Breast epithelium (tissue), 4 donors: ENCODE measurements at regions not wholly inside any gene's neighbourhood (a gene's known extent, or its start where the extent isn't known, plus 50 kb on each side); places are given as distances from the start of the nearest gene placed in this dataset.

Source experiments
- DNase-seq, 2 donors: peaks; one replicate each; pipeline ENCODE4 v3.0.0-alpha.2; 2019; ENCODE audit warnings: low spot score in 2 of 2
- H3K27ac ChIP-seq, 2 donors: fragments of 200-600 bp; sonication (generic) in 1 of 2; one replicate each; pipeline ENCODE4 v1.5.1; 2016 to 2019; ENCODE audit warnings: mild to moderate bottlenecking in 1 of 2
- H3K27me3 ChIP-seq, 2 donors: fragments of 200-600 bp; sonication (generic) in 1 of 2; one replicate each; pipeline versions ENCODE4 v1.5.1 to v1.6.0; 2017 to 2019; ENCODE audit warnings: control low read depth in 1 of 2, mild to moderate bottlenecking in 1 of 2
- H3K36me3 ChIP-seq: fragments of 200-600 bp; one replicate; pipeline ENCODE4 v1.5.1; 2019
- H3K4me1 ChIP-seq, 2 donors: fragments of 200-600 bp; sonication (generic); one replicate each; pipeline ENCODE4 v1.5.1; 2016 to 2019; ENCODE audit warnings: control low read depth in 1 of 2
- H3K4me3 ChIP-seq, 3 donors: fragments of 200-600 bp; sonication (generic); 1 replicate in 2 of 3; 2 replicates in 1 of 3; pipeline ENCODE4 v1.5.1; 2016 to 2019; ENCODE audit warnings: mild to moderate bottlenecking in 3 of 3, moderate library complexity in 2 of 3
- H3K9me3 ChIP-seq, 2 donors: fragments of 200-600 bp; sonication (generic) in 1 of 2; one replicate each; pipeline ENCODE4 v1.5.1; 2016 to 2019; ENCODE audit warnings: control low read depth in 1 of 2
- CTCF ChIP-seq, 3 donors: fragments of 450-650 bp; IDR thresholded peaks; one replicate each; pipeline ENCODE4 v1.5.1; 2016 to 2017; ENCODE audit warnings: antibody characterized with exemption in 3 of 3, mild to moderate bottlenecking in 3 of 3, moderate library complexity in 3 of 3
- POLR2A ChIP-seq: fragments of 450-650 bp; IDR thresholded peaks from one replicate; pipeline ENCODE4 v1.6.1; 2016; ENCODE audit warnings: antibody characterized with exemption, mild to moderate bottlenecking, moderate library complexity
- POLR2AphosphoS5 ChIP-seq, 3 donors: sonication (generic); formaldehyde crosslinking; IDR thresholded peaks; one replicate each; pipeline ENCODE4 v1.6.1; 2017; ENCODE audit warnings: antibody characterized with exemption in 3 of 3
- intact Hi-C: fragments of 100-400 bp; cut with DNase I; formaldehyde crosslinking; loops from one replicate; pipeline ENCODE4 v1.15.1; 2023; ENCODE audit warnings: low total_unique reads

GRCh38 chr14:76272349-76272748 is 103.6 kb upstream of the ESRRB start:
- Histone ChIP-seq H3K27ac (no peak overlapping the region), H3K4me3 (no peak overlapping the region), H3K36me3 (no peaks in the 10 kb centered on the region), H3K9me3 (no peaks in the 10 kb centered on the region), H3K27me3 (peaks cover 0 to 3% of the 10 kb centered on the region in 2 donors), H3K4me1 (no peaks in the 10 kb centered on the region)
- intact Hi-C loops = no loop called here
- TF ChIP-seq POLR2AphosphoS5 (IDR thresholded peaks at IDR 0.05) (no peak), POLR2A (no peak), CTCF (IDR thresholded peaks at IDR 0.05) (no peak)
- no peak for DNase-seq

- Histone ChIP-seq H3K4me3 (no peak overlapping the region), H3K9me3 (no peaks in the 10 kb centered on the region), H3K4me1 (no peaks in the 10 kb centered on the region), H3K27me3 (peaks cover 0 to 3% of the 10 kb centered on the region in 2 donors), H3K36me3 (no peaks in the 10 kb centered on the region), H3K27ac (no peak overlapping the region)
- intact Hi-C loops = no loop called here
- TF ChIP-seq POLR2AphosphoS5 (IDR thresholded peaks at IDR 0.05) = no peak
- no peak for TF ChIP-seq POLR2A
- no peak for TF ChIP-seq CTCF (IDR thresholded peaks at IDR 0.05)
- no peak for DNase-seq
Observed at GRCh38 chr14:76272774-76273173, 103.2 kb upstream of the ESRRB start.

- intact Hi-C loops = no loop called here
- peaks cover 0 to 3% of the 10 kb centered on the region in 2 donors for H3K27me3 ChIP-seq
- H3K36me3 ChIP-seq = no peaks in the 10 kb centered on the region
- no peaks in the 10 kb centered on the region for H3K4me1 ChIP-seq
- H3K4me3 ChIP-seq = no peak overlapping the region
- TF ChIP-seq POLR2AphosphoS5 (IDR thresholded peaks at IDR 0.05) (no peak), POLR2A (no peak), CTCF (IDR thresholded peaks at IDR 0.05) (no peak)
- no peaks in the 10 kb centered on the region for H3K9me3 ChIP-seq
- DNase-seq = no peak
- no peak overlapping the region for H3K27ac ChIP-seq
Observed at GRCh38 chr14:76273346-76273745, 102.6 kb upstream of the ESRRB start.

GRCh38 chr14:76274324-76274723 is 101.6 kb upstream of the ESRRB start:
- no peak for DNase-seq
- Histone ChIP-seq H3K4me3 (no peak overlapping the region), H3K27me3 (peaks cover 0 to 3% of the 10 kb centered on the region in 2 donors), H3K4me1 (no peaks in the 10 kb centered on the region), H3K36me3 (no peaks in the 10 kb centered on the region), H3K27ac (no peak overlapping the region), H3K9me3 (no peaks in the 10 kb centered on the region)
- no peak for TF ChIP-seq POLR2A
- no peak for TF ChIP-seq POLR2AphosphoS5 (IDR thresholded peaks at IDR 0.05)
- TF ChIP-seq CTCF (IDR thresholded peaks at IDR 0.05) = no peak
- intact Hi-C loops = no loop called here

- Histone ChIP-seq H3K4me1 (no peaks in the 10 kb centered on the region), H3K27me3 (no peaks in the 10 kb centered on the region), H3K27ac (no peak overlapping the region), H3K9me3 (no peaks in the 10 kb centered on the region), H3K36me3 (no peaks in the 10 kb centered on the region), H3K4me3 (no peak overlapping the region)
- TF ChIP-seq POLR2AphosphoS5 (IDR thresholded peaks at IDR 0.05) (no peak), POLR2A (no peak), CTCF (IDR thresholded peaks at IDR 0.05) (no peak)
- no peak for DNase-seq
- intact Hi-C loops = no loop called here
Observed at GRCh38 chr14:76277586-76278130, 98.3 kb upstream of the ESRRB start.
